SJSA1 (cell line): ENCODE measurements at regions not wholly inside any gene's neighbourhood (a gene's known extent, or its start where the extent isn't known, plus 50 kb on each side); places are given as distances from the start of the nearest gene placed in this dataset.
"Not testable (repeated sequence)": the region's sequence is repeated elsewhere in the genome, so short reads cannot be mapped to it uniquely, and the experiment has no call there.

Experiments used
- DNase-seq, 2 experiments: peaks; one replicate each; pipeline ENCODE4 v3.0.0-alpha.2; 2015 to 2020; ENCODE audit warnings: low spot score in 2 of 2, low read depth in 1 of 2
- H3K27ac ChIP-seq: fragments of 250-450 bp; sonication (Bioruptor Pico); 2 replicates; pipeline ENCODE4 v1.5.1; 2020; ENCODE audit warnings: mild to moderate bottlenecking, moderate library complexity
- H3K27me3 ChIP-seq: fragments of 250-450 bp; sonication (Bioruptor Pico); replicated peaks from 2 replicates; pipeline ENCODE4 v1.5.1; 2020; ENCODE audit warnings: mild to moderate bottlenecking, moderate library complexity
- H3K36me3 ChIP-seq: fragments of 250-450 bp; sonication (Bioruptor Pico); 2 replicates; pipeline ENCODE4 v1.5.1; 2020; ENCODE audit warnings: mild to moderate bottlenecking
- H3K4me1 ChIP-seq: fragments of 250-450 bp; sonication (Bioruptor Pico); replicated peaks from 2 replicates; pipeline ENCODE4 v1.6.1; 2021; ENCODE audit warnings: mild to moderate bottlenecking
- H3K4me3 ChIP-seq: fragments of 250-450 bp; sonication (Bioruptor Pico); 2 replicates; pipeline ENCODE4 v1.5.1; 2020; ENCODE audit warnings: mild to moderate bottlenecking
- H3K9me3 ChIP-seq: fragments of 250-450 bp; sonication (Bioruptor Pico); replicated peaks from 2 replicates; pipeline ENCODE4 v1.5.1; 2020; ENCODE audit warnings: mild to moderate bottlenecking

- no peak for DNase-seq
- no peak overlapping the region for H3K27ac ChIP-seq
- no peaks in the 10 kb centered on the region for H3K4me1 ChIP-seq
- H3K9me3 ChIP-seq: peaks cover 3% of the 10 kb centered on the region; the same call in 1 of the 2 replicates
- H3K36me3 ChIP-seq: no peaks in the 10 kb centered on the region
- no peak overlapping the region for H3K4me3 ChIP-seq
- no peaks in the 10 kb centered on the region for H3K27me3 ChIP-seq
Measured at GRCh38 chr22:11613898-11614755, 3913.9 kb upstream of the OR11H1 start.

- H3K27me3 ChIP-seq, H3K4me3 ChIP-seq, H3K4me1 ChIP-seq, H3K9me3 ChIP-seq, H3K27ac ChIP-seq, H3K36me3 ChIP-seq, DNase-seq: not testable (repeated sequence)
Measured at GRCh38 chr22:11614798-11615433, 3913.1 kb upstream of the OR11H1 start.

GRCh38 chr22:11616811-11617210 lies 3911.2 kb upstream of the OR11H1 start:
- H3K27me3 ChIP-seq: no peaks in the 10 kb centered on the region
- H3K4me1 ChIP-seq: no peaks in the 10 kb centered on the region
- DNase-seq: no peak
- H3K27ac ChIP-seq: no peak overlapping the region
- no peak overlapping the region for H3K4me3 ChIP-seq
- H3K9me3 ChIP-seq: peaks cover 5% of the 10 kb centered on the region; the same call in 1 of the 2 replicates
- no peaks in the 10 kb centered on the region for H3K36me3 ChIP-seq

- not testable (repeated sequence) for H3K27me3 ChIP-seq, H3K4me1 ChIP-seq, H3K27ac ChIP-seq, H3K4me3 ChIP-seq, H3K36me3 ChIP-seq, H3K9me3 ChIP-seq, DNase-seq
Measured at GRCh38 chr22:11618322-11618662, 3909.7 kb upstream of the OR11H1 start.

- H3K4me3 ChIP-seq, DNase-seq, H3K27ac ChIP-seq, H3K9me3 ChIP-seq, H3K4me1 ChIP-seq, H3K27me3 ChIP-seq, H3K36me3 ChIP-seq: not testable (repeated sequence)
Measured at GRCh38 chr22:11618688-11619087, 3909.3 kb upstream of the OR11H1 start.

GRCh38 chr22:11620921-11621762 lies 3906.8 kb upstream of the OR11H1 start:
- not testable (repeated sequence) for H3K9me3 ChIP-seq, H3K27me3 ChIP-seq, DNase-seq, H3K27ac ChIP-seq, H3K4me3 ChIP-seq, H3K36me3 ChIP-seq, H3K4me1 ChIP-seq

GRCh38 chr22:11622774-11623173 lies 3905.2 kb upstream of the OR11H1 start:
- DNase-seq, H3K27me3 ChIP-seq, H3K4me3 ChIP-seq, H3K9me3 ChIP-seq, H3K27ac ChIP-seq, H3K36me3 ChIP-seq, H3K4me1 ChIP-seq: not testable (repeated sequence)

- not testable (repeated sequence) for H3K36me3 ChIP-seq, H3K27ac ChIP-seq, H3K27me3 ChIP-seq, H3K4me1 ChIP-seq, H3K4me3 ChIP-seq, DNase-seq, H3K9me3 ChIP-seq
Measured at GRCh38 chr22:11625711-11626421, 3902.1 kb upstream of the OR11H1 start.

GRCh38 chr22:11626422-11626773 lies 3901.6 kb upstream of the OR11H1 start:
- DNase-seq: no peak
- H3K4me1 ChIP-seq: no peaks in the 10 kb centered on the region
- no peaks in the 10 kb centered on the region for H3K36me3 ChIP-seq
- no peak overlapping the region for H3K27ac ChIP-seq
- H3K9me3 ChIP-seq: peaks cover 4% of the 10 kb centered on the region; the same call in 1 of the 2 replicates
- no peak overlapping the region for H3K4me3 ChIP-seq
- no peaks in the 10 kb centered on the region for H3K27me3 ChIP-seq

GRCh38 chr22:11627036-11627435 lies 3901.0 kb upstream of the OR11H1 start:
- H3K9me3 ChIP-seq, H3K27me3 ChIP-seq, H3K27ac ChIP-seq, H3K4me3 ChIP-seq, DNase-seq, H3K36me3 ChIP-seq, H3K4me1 ChIP-seq: not testable (repeated sequence)

GRCh38 chr22:11627436-11627797 lies 3900.6 kb upstream of the OR11H1 start:
- Histone ChIP-seq H3K4me3 (no peak overlapping the region), H3K36me3 (no peaks in the 10 kb centered on the region), H3K27ac (no peak overlapping the region), H3K27me3 (no peaks in the 10 kb centered on the region), H3K9me3 (peaks cover 4% of the 10 kb centered on the region; the same call in 1 of the 2 replicates), H3K4me1 (no peaks in the 10 kb centered on the region)
- no peak for DNase-seq

GRCh38 chr22:11627798-11628650 lies 3900.0 kb upstream of the OR11H1 start:
- Histone ChIP-seq H3K36me3 (no peaks in the 10 kb centered on the region), H3K9me3 (peaks cover 4% of the 10 kb centered on the region; the same call in 1 of the 2 replicates), H3K27me3 (no peaks in the 10 kb centered on the region), H3K27ac (no peak overlapping the region), H3K4me1 (no peaks in the 10 kb centered on the region), H3K4me3 (no peak overlapping the region)
- DNase-seq: no peak
